ENCODE measurements at regions not wholly inside any gene's neighbourhood (a gene's known extent, or its start where the extent isn't known, plus 50 kb on each side); places are given as distances from the start of the nearest gene placed in this dataset.

GRCh38 chr17:5809580-5810188 is 225.4 kb upstream of the NLRP1 start:
- Histone ChIP-seq H3K4me2 (ENCODE audit: low read depth, low read length) (no peak overlapping the region), H3K4me1 (ENCODE audit: low read length) (no peaks in the 10 kb centered on the region), H3K9ac (ENCODE audit: low read length) (no peak overlapping the region), H3K36me3 (replicated peaks; ENCODE audit: insufficient read depth, low read length) (no peaks in the 10 kb centered on the region), H3K4me3 (ENCODE audit: low read length) (no peak overlapping the region), H3K79me2 (ENCODE audit: low read length) (no peaks in the 10 kb centered on the region), H3K27ac (ENCODE audit: low read length) (no peak overlapping the region), H2AFZ (ENCODE audit: low read length) (no peak overlapping the region), H3K9me2 (replicated peaks; ENCODE audit: insufficient read depth, low read length) (no peaks in the 10 kb centered on the region), H3F3A (ENCODE audit: insufficient read depth, low read length) (no peaks in the 10 kb centered on the region), H4K20me1 (ENCODE audit: insufficient read depth, low read length) (no peaks in the 10 kb centered on the region), H3K9me3 (replicated peaks; ENCODE audit: insufficient read depth, low read length) (no peaks in the 10 kb centered on the region), H3K27me3 (replicated peaks; ENCODE audit: insufficient read depth, low read length) (no peaks in the 10 kb centered on the region)
- no peak for DNase-seq
- no peak for TF ChIP-seq CTCF (IDR thresholded peaks at IDR 0.05; ENCODE audit: low read length)
- no peak for TF ChIP-seq EZH2phosphoT487 (IDR thresholded peaks at IDR 0.05; ENCODE audit: low read length)
- TF ChIP-seq EZH2 (optimal IDR thresholded peaks at IDR 0.05; ENCODE audit: low read depth, low read length): no peak

GRCh38 chr17:5812590-5812989 is 228.3 kb upstream of the NLRP1 start:
- no peak overlapping the region for H3K27ac ChIP-seq (ENCODE audit: low read length)
- H3K36me3 ChIP-seq (replicated peaks; ENCODE audit: insufficient read depth, low read length): no peaks in the 10 kb centered on the region
- no peak overlapping the region for H2AFZ ChIP-seq (ENCODE audit: low read length)
- no peaks in the 10 kb centered on the region for H3K9me3 ChIP-seq (replicated peaks; ENCODE audit: insufficient read depth, low read length)
- no peaks in the 10 kb centered on the region for H3K27me3 ChIP-seq (replicated peaks; ENCODE audit: insufficient read depth, low read length)
- H3K79me2 ChIP-seq (ENCODE audit: low read length): no peaks in the 10 kb centered on the region
- no peaks in the 10 kb centered on the region for H3K9me2 ChIP-seq (replicated peaks; ENCODE audit: insufficient read depth, low read length)
- H3K4me2 ChIP-seq (ENCODE audit: low read depth, low read length): no peak overlapping the region
- no peak for DNase-seq
- no peaks in the 10 kb centered on the region for H4K20me1 ChIP-seq (ENCODE audit: insufficient read depth, low read length)
- no peak for TF ChIP-seq EZH2 (optimal IDR thresholded peaks at IDR 0.05; ENCODE audit: low read depth, low read length)
- TF ChIP-seq EZH2phosphoT487 (IDR thresholded peaks at IDR 0.05; ENCODE audit: low read length): no peak
- TF ChIP-seq CTCF (IDR thresholded peaks at IDR 0.05; ENCODE audit: low read length): no peak
- no peaks in the 10 kb centered on the region for H3F3A ChIP-seq (ENCODE audit: insufficient read depth, low read length)
- H3K4me1 ChIP-seq (ENCODE audit: low read length): no peaks in the 10 kb centered on the region
- no peak overlapping the region for H3K4me3 ChIP-seq (ENCODE audit: low read length)
- no peak overlapping the region for H3K9ac ChIP-seq (ENCODE audit: low read length)

GRCh38 chr17:5813357-5813756 is 229.0 kb upstream of the NLRP1 start:
- no peaks in the 10 kb centered on the region for H3K36me3 ChIP-seq (replicated peaks; ENCODE audit: insufficient read depth, low read length)
- no peak for DNase-seq
- no peaks in the 10 kb centered on the region for H3K27me3 ChIP-seq (replicated peaks; ENCODE audit: insufficient read depth, low read length)
- no peak overlapping the region for H3K9ac ChIP-seq (ENCODE audit: low read length)
- TF ChIP-seq EZH2 (optimal IDR thresholded peaks at IDR 0.05; ENCODE audit: low read depth, low read length) (no peak), CTCF (IDR thresholded peaks at IDR 0.05; ENCODE audit: low read length) (no peak), EZH2phosphoT487 (IDR thresholded peaks at IDR 0.05; ENCODE audit: low read length) (no peak)
- no peak overlapping the region for H3K4me3 ChIP-seq (ENCODE audit: low read length)
- H2AFZ ChIP-seq (ENCODE audit: low read length): no peak overlapping the region
- H3K4me1 ChIP-seq (ENCODE audit: low read length): no peaks in the 10 kb centered on the region
- H3F3A ChIP-seq (ENCODE audit: insufficient read depth, low read length): no peaks in the 10 kb centered on the region
- no peak overlapping the region for H3K27ac ChIP-seq (ENCODE audit: low read length)
- H3K4me2 ChIP-seq (ENCODE audit: low read depth, low read length): no peak overlapping the region
- no peaks in the 10 kb centered on the region for H3K9me3 ChIP-seq (replicated peaks; ENCODE audit: insufficient read depth, low read length)
- no peaks in the 10 kb centered on the region for H3K79me2 ChIP-seq (ENCODE audit: low read length)
- H3K9me2 ChIP-seq (replicated peaks; ENCODE audit: insufficient read depth, low read length): no peaks in the 10 kb centered on the region
- no peaks in the 10 kb centered on the region for H4K20me1 ChIP-seq (ENCODE audit: insufficient read depth, low read length)
